ENCODE measurements at regions not wholly inside any gene's neighbourhood (a gene's known extent, or its start where the extent isn't known, plus 50 kb on each side); places are given as distances from the start of the nearest gene placed in this dataset.

GRCh38 chr6:121645100-121645745 lies 209.8 kb downstream of the GJA1 start:
- TF ChIP-seq ZZZ3 (IDR thresholded peaks at IDR 0.05): no peak
- TF ChIP-seq SMARCC2 (IDR thresholded peaks at IDR 0.05; ENCODE audit: low read depth): no peak
- TF ChIP-seq FOXJ3 (CRISPR knock-in tag; IDR thresholded peaks at IDR 0.05): no peak
- TF ChIP-seq POLR2AphosphoS5 (IDR thresholded peaks at IDR 0.05; ENCODE audit: control insufficient read depth, insufficient read depth, low read depth, low read length): no peak
- TF ChIP-seq NFRKB (IDR thresholded peaks at IDR 0.05; ENCODE audit: low read depth): no peak
- TF ChIP-seq ZEB2 (IDR thresholded peaks at IDR 0.05): no peak
- TF ChIP-seq MYNN (IDR thresholded peaks at IDR 0.05): no peak
- TF ChIP-seq MYNN (CRISPR knock-in tag; IDR thresholded peaks at IDR 0.05): no peak
- TF ChIP-seq NFXL1 (CRISPR knock-in tag; IDR thresholded peaks at IDR 0.05): no peak
- TF ChIP-seq HMBOX1 (IDR thresholded peaks at IDR 0.05): no peak
- no peak for TF ChIP-seq EZH2 (IDR thresholded peaks at IDR 0.05; ENCODE audit: borderline replicate concordance, low read depth, low read length)
- TF ChIP-seq TEAD4 (IDR thresholded peaks at IDR 0.05; ENCODE audit: low read length): no peak
- TF ChIP-seq TEAD4 (CRISPR knock-in tag; IDR thresholded peaks at IDR 0.05; ENCODE audit: borderline replicate concordance): no peak
- TF ChIP-seq ETV5 (CRISPR knock-in tag; IDR thresholded peaks at IDR 0.05; ENCODE audit: low read depth): no peak
- no peak for TF ChIP-seq TGIF2 (CRISPR knock-in tag; IDR thresholded peaks at IDR 0.05)
- TF ChIP-seq KAT2B (IDR thresholded peaks at IDR 0.05; ENCODE audit: low read depth, low read length): no peak

Measured in K562 (cell line).